Hepatocyte (in vitro differentiated cells): ENCODE measurements at regions not wholly inside any gene's neighbourhood (a gene's known extent, or its start where the extent isn't known, plus 50 kb on each side); places are given as distances from the start of the nearest gene placed in this dataset.

Experiments used
- DNase-seq: peaks from one replicate; pipeline ENCODE4 v3.0.0-alpha.2; 2016; ENCODE audit warnings: low spot score
- H2AFZ ChIP-seq: fragments of 200-600 bp; sonication (generic); 2 replicates; pipeline ENCODE4 v1.6.0; 2016; ENCODE audit warnings: antibody characterized with exemption, mild to moderate bottlenecking
- H3K27ac ChIP-seq: fragments of 200-600 bp; sonication (generic); 2 replicates; pipeline ENCODE4 v1.5.1; 2016; ENCODE audit warnings: mild to moderate bottlenecking
- H3K27me3 ChIP-seq: fragments of 200-600 bp; sonication (generic); 2 replicates; pipeline ENCODE4 v1.6.1; 2016
- H3K36me3 ChIP-seq: fragments of 200-600 bp; sonication (generic); replicated peaks from 2 replicates; pipeline ENCODE4 v1.5.1; 2016; ENCODE audit warnings: low read depth; ENCODE audit not compliant: insufficient read depth
- H3K4me1 ChIP-seq: fragments of 200-600 bp; sonication (generic); 2 replicates; pipeline ENCODE4 v1.5.1; 2016; ENCODE audit warnings: mild to moderate bottlenecking, moderate library complexity; ENCODE audit not compliant: insufficient read depth
- H3K4me2 ChIP-seq: fragments of 200-600 bp; sonication (generic); 2 replicates; pipeline ENCODE4 v1.6.0; 2016
- H3K4me3 ChIP-seq: fragments of 200-600 bp; sonication (generic); 2 replicates; pipeline ENCODE4 v1.5.1; 2016; ENCODE audit warnings: mild to moderate bottlenecking
- H3K79me2 ChIP-seq: fragments of 200-600 bp; sonication (generic); 2 replicates; pipeline ENCODE4 v1.6.0; 2017; ENCODE audit warnings: mild to moderate bottlenecking
- H3K9me2 ChIP-seq: fragments of 200-600 bp; sonication (generic); replicated peaks from 2 replicates; pipeline ENCODE4 v1.6.0; 2017; ENCODE audit warnings: mild to moderate bottlenecking; ENCODE audit not compliant: insufficient read depth
- H3K9me3 ChIP-seq: fragments of 200-600 bp; sonication (generic); 2 replicates; pipeline ENCODE4 v1.5.1; 2016; ENCODE audit warnings: low read depth, mild to moderate bottlenecking
- H4K20me1 ChIP-seq: fragments of 200-600 bp; sonication (generic); 2 replicates; pipeline ENCODE4 v1.6.0; 2016; ENCODE audit warnings: mild to moderate bottlenecking; ENCODE audit not compliant: insufficient read depth, poor library complexity, severe bottlenecking
- CTCF ChIP-seq: fragments of 200-600 bp; sonication (generic); IDR thresholded peaks from 2 replicates; pipeline ENCODE4 v1.5.1; 2016; ENCODE audit warnings: antibody characterized with exemption, mild to moderate bottlenecking; ENCODE audit not compliant: poor library complexity
- EZH2 ChIP-seq: fragments of 200-600 bp; sonication (generic); IDR thresholded peaks from 2 replicates; pipeline ENCODE4 v1.6.1; 2016; ENCODE audit warnings: antibody characterized with exemption, mild to moderate bottlenecking, borderline replicate concordance
- EZH2phosphoT487 ChIP-seq: fragments of 200-600 bp; sonication (generic); IDR thresholded peaks from one replicate; pipeline ENCODE4 v1.6.1; 2018; ENCODE audit warnings: antibody characterized with exemption, mild to moderate bottlenecking, low read depth, moderate library complexity; ENCODE audit not compliant: unreplicated experiment, severe bottlenecking
- WGBS: methylation state at CpG from one replicate; pipeline ENCODE4 v1.1.6; 2016; ENCODE audit warnings: low lambda C conversion rate; ENCODE audit errors: missing lambda C conversion rate; 5-methylcytosine and 5-hydroxymethylcytosine counted together

- no peak overlapping the region for H3K4me2 ChIP-seq
- no peaks in the 10 kb centered on the region for H3K27me3 ChIP-seq
- no peaks in the 10 kb centered on the region for H3K4me1 ChIP-seq
- no peaks in the 10 kb centered on the region for H3K36me3 ChIP-seq
- no peaks in the 10 kb centered on the region for H3K79me2 ChIP-seq
- H3K4me3 ChIP-seq: no peak overlapping the region
- WGBS: 93% methylated on average over 43 of the region's 43 CpGs
- no peak overlapping the region for H2AFZ ChIP-seq
- H3K9me2 ChIP-seq: no peaks in the 10 kb centered on the region
- no peak for TF ChIP-seq EZH2phosphoT487
- no peak for TF ChIP-seq CTCF
- TF ChIP-seq EZH2: no peak
- H3K27ac ChIP-seq: no peak overlapping the region
- no peaks in the 10 kb centered on the region for H4K20me1 ChIP-seq
- DNase-seq: no peak
- no peaks in the 10 kb centered on the region for H3K9me3 ChIP-seq
Observed at GRCh38 chr18:78085241-78086185, 835.9 kb downstream of the GALR1 start.

- H3K36me3 ChIP-seq: no peaks in the 10 kb centered on the region
- H3K27ac ChIP-seq: no peak overlapping the region
- H3K27me3 ChIP-seq: no peaks in the 10 kb centered on the region
- no peak overlapping the region for H3K4me2 ChIP-seq
- no peaks in the 10 kb centered on the region for H3K79me2 ChIP-seq
- H3K9me2 ChIP-seq: no peaks in the 10 kb centered on the region
- H4K20me1 ChIP-seq: no peaks in the 10 kb centered on the region
- no peak for DNase-seq
- WGBS: 94% methylated on average over 10 of the region's 10 CpGs
- no peak overlapping the region for H2AFZ ChIP-seq
- no peaks in the 10 kb centered on the region for H3K9me3 ChIP-seq
- no peak overlapping the region for H3K4me3 ChIP-seq
- H3K4me1 ChIP-seq: no peaks in the 10 kb centered on the region
- TF ChIP-seq CTCF (no peak), EZH2 (no peak), EZH2phosphoT487 (no peak)
Observed at GRCh38 chr18:78086931-78087330, 837.3 kb downstream of the GALR1 start.

- Histone ChIP-seq H4K20me1 (no peaks in the 10 kb centered on the region), H2AFZ (no peak overlapping the region), H3K9me2 (no peaks in the 10 kb centered on the region), H3K9me3 (no peaks in the 10 kb centered on the region), H3K4me3 (no peak overlapping the region), H3K4me1 (no peaks in the 10 kb centered on the region), H3K79me2 (no peaks in the 10 kb centered on the region), H3K27me3 (no peaks in the 10 kb centered on the region), H3K27ac (no peak overlapping the region), H3K36me3 (no peaks in the 10 kb centered on the region), H3K4me2 (no peak overlapping the region)
- WGBS: 100% methylated on average over 1 of the region's 2 CpGs
- TF ChIP-seq EZH2 (no peak), CTCF (no peak), EZH2phosphoT487 (no peak)
- DNase-seq: no peak
Observed at GRCh38 chr18:78087338-78087737, 837.7 kb downstream of the GALR1 start.
